ENCODE measurements at regions not wholly inside any gene's neighbourhood (a gene's known extent, or its start where the extent isn't known, plus 50 kb on each side); places are given as distances from the start of the nearest gene placed in this dataset.

GRCh38 chr6:17027441-17027840 lies 74.4 kb upstream of the STMND1 start:
- H3K27ac ChIP-seq (ENCODE audit: low read depth, low read length) = no peak overlapping the region
- peaks cover 2% of the 10 kb centered on the region for H3K27me3 ChIP-seq (ENCODE audit: control insufficient read depth, insufficient read depth, low read length)
- H3K36me3 ChIP-seq (ENCODE audit: control insufficient read depth, insufficient read depth, low read length) = no peaks in the 10 kb centered on the region
- no peak overlapping the region for H3K4me3 ChIP-seq (ENCODE audit: low read length)
- H3K4me1 ChIP-seq (ENCODE audit: control insufficient read depth, insufficient read depth, low read length) = peaks cover 4% of the 10 kb centered on the region
- H3K9ac ChIP-seq (ENCODE audit: low read length) = no peak overlapping the region

- Histone ChIP-seq H3K27me3 (ENCODE audit: control insufficient read depth, insufficient read depth, low read length) (peaks cover 2% of the 10 kb centered on the region), H3K36me3 (ENCODE audit: control insufficient read depth, insufficient read depth, low read length) (no peaks in the 10 kb centered on the region), H3K4me1 (ENCODE audit: control insufficient read depth, insufficient read depth, low read length) (no peaks in the 10 kb centered on the region), H3K4me3 (ENCODE audit: low read length) (no peak overlapping the region), H3K27ac (ENCODE audit: low read depth, low read length) (no peak overlapping the region), H3K9ac (ENCODE audit: low read length) (no peak overlapping the region)
Measured at GRCh38 chr6:17022604-17023003, 79.2 kb upstream of the STMND1 start.

- Histone ChIP-seq H3K27me3 (ENCODE audit: control insufficient read depth, insufficient read depth, low read length) (peaks cover 2% of the 10 kb centered on the region), H3K4me3 (ENCODE audit: low read length) (no peak overlapping the region), H3K36me3 (ENCODE audit: control insufficient read depth, insufficient read depth, low read length) (no peaks in the 10 kb centered on the region), H3K27ac (ENCODE audit: low read depth, low read length) (no peak overlapping the region), H3K4me1 (ENCODE audit: control insufficient read depth, insufficient read depth, low read length) (no peaks in the 10 kb centered on the region), H3K9ac (ENCODE audit: low read length) (no peak overlapping the region)
Measured at GRCh38 chr6:17021539-17021889, 80.3 kb upstream of the STMND1 start.

- H3K4me3 ChIP-seq (ENCODE audit: low read length) = no peak overlapping the region
- H3K27ac ChIP-seq (ENCODE audit: low read depth, low read length) = no peak overlapping the region
- peaks cover 2% of the 10 kb centered on the region for H3K27me3 ChIP-seq (ENCODE audit: control insufficient read depth, insufficient read depth, low read length)
- H3K4me1 ChIP-seq (ENCODE audit: control insufficient read depth, insufficient read depth, low read length) = no peaks in the 10 kb centered on the region
- no peak overlapping the region for H3K9ac ChIP-seq (ENCODE audit: low read length)
- no peaks in the 10 kb centered on the region for H3K36me3 ChIP-seq (ENCODE audit: control insufficient read depth, insufficient read depth, low read length)
Measured at GRCh38 chr6:17020889-17021538, 80.8 kb upstream of the STMND1 start.

- Histone ChIP-seq H3K4me1 (ENCODE audit: control insufficient read depth, insufficient read depth, low read length) (peaks cover 5% of the 10 kb centered on the region), H3K4me3 (ENCODE audit: low read length) (no peak overlapping the region), H3K27me3 (ENCODE audit: control insufficient read depth, insufficient read depth, low read length) (no peaks in the 10 kb centered on the region), H3K36me3 (ENCODE audit: control insufficient read depth, insufficient read depth, low read length) (no peaks in the 10 kb centered on the region), H3K27ac (ENCODE audit: low read depth, low read length) (no peak overlapping the region), H3K9ac (ENCODE audit: low read length) (no peak overlapping the region)
Measured at GRCh38 chr6:17018425-17018824, 83.4 kb upstream of the STMND1 start.

GRCh38 chr6:17017416-17017815 lies 84.4 kb upstream of the STMND1 start:
- no peak overlapping the region for H3K9ac ChIP-seq (ENCODE audit: low read length)
- peaks cover 12% of the 10 kb centered on the region for H3K4me1 ChIP-seq (ENCODE audit: control insufficient read depth, insufficient read depth, low read length)
- no peaks in the 10 kb centered on the region for H3K36me3 ChIP-seq (ENCODE audit: control insufficient read depth, insufficient read depth, low read length)
- no peak overlapping the region for H3K27ac ChIP-seq (ENCODE audit: low read depth, low read length)
- H3K27me3 ChIP-seq (ENCODE audit: control insufficient read depth, insufficient read depth, low read length) = no peaks in the 10 kb centered on the region
- H3K4me3 ChIP-seq (ENCODE audit: low read length) = no peak overlapping the region

- Histone ChIP-seq H3K9ac (ENCODE audit: low read length) (no peak overlapping the region), H3K4me3 (ENCODE audit: low read length) (peak overlapping the region; percentile 52), H3K36me3 (ENCODE audit: control insufficient read depth, insufficient read depth, low read length) (no peaks in the 10 kb centered on the region), H3K27ac (ENCODE audit: low read depth, low read length) (peak overlapping the region; percentile 35), H3K4me1 (ENCODE audit: control insufficient read depth, insufficient read depth, low read length) (peaks cover 18% of the 10 kb centered on the region), H3K27me3 (ENCODE audit: control insufficient read depth, insufficient read depth, low read length) (no peaks in the 10 kb centered on the region)
Measured at GRCh38 chr6:17015551-17016381, 86.1 kb upstream of the STMND1 start.

- no peak overlapping the region for H3K27ac ChIP-seq (ENCODE audit: low read depth, low read length)
- peaks cover 18% of the 10 kb centered on the region for H3K4me1 ChIP-seq (ENCODE audit: control insufficient read depth, insufficient read depth, low read length)
- no peak overlapping the region for H3K9ac ChIP-seq (ENCODE audit: low read length)
- H3K36me3 ChIP-seq (ENCODE audit: control insufficient read depth, insufficient read depth, low read length) = no peaks in the 10 kb centered on the region
- no peak overlapping the region for H3K4me3 ChIP-seq (ENCODE audit: low read length)
- no peaks in the 10 kb centered on the region for H3K27me3 ChIP-seq (ENCODE audit: control insufficient read depth, insufficient read depth, low read length)
Measured at GRCh38 chr6:17015144-17015543, 86.7 kb upstream of the STMND1 start.

- H3K4me3 ChIP-seq (ENCODE audit: low read length) = no peak overlapping the region
- H3K9ac ChIP-seq (ENCODE audit: low read length) = no peak overlapping the region
- peaks cover 18% of the 10 kb centered on the region for H3K4me1 ChIP-seq (ENCODE audit: control insufficient read depth, insufficient read depth, low read length)
- H3K36me3 ChIP-seq (ENCODE audit: control insufficient read depth, insufficient read depth, low read length) = no peaks in the 10 kb centered on the region
- no peaks in the 10 kb centered on the region for H3K27me3 ChIP-seq (ENCODE audit: control insufficient read depth, insufficient read depth, low read length)
- peak overlapping the region; percentile 90 for H3K27ac ChIP-seq (ENCODE audit: low read depth, low read length)
Measured at GRCh38 chr6:17013701-17014100, 88.1 kb upstream of the STMND1 start.

GRCh38 chr6:17012421-17013225 lies 89.2 kb upstream of the STMND1 start:
- Histone ChIP-seq H3K27ac (ENCODE audit: low read depth, low read length) (peak overlapping the region; percentile 90), H3K4me3 (ENCODE audit: low read length) (peak overlapping the region; percentile 45), H3K4me1 (ENCODE audit: control insufficient read depth, insufficient read depth, low read length) (peaks cover 18% of the 10 kb centered on the region), H3K9ac (ENCODE audit: low read length) (no peak overlapping the region), H3K36me3 (ENCODE audit: control insufficient read depth, insufficient read depth, low read length) (no peaks in the 10 kb centered on the region), H3K27me3 (ENCODE audit: control insufficient read depth, insufficient read depth, low read length) (no peaks in the 10 kb centered on the region)

GRCh38 chr6:17011985-17012384 lies 89.9 kb upstream of the STMND1 start:
- Histone ChIP-seq H3K27ac (ENCODE audit: low read depth, low read length) (peak overlapping the region; percentile 90), H3K4me3 (ENCODE audit: low read length) (no peak overlapping the region)

GRCh38 chr6:17007749-17008148 lies 94.1 kb upstream of the STMND1 start:
- Histone ChIP-seq H3K4me3 (ENCODE audit: low read length) (no peak overlapping the region), H3K36me3 (ENCODE audit: control insufficient read depth, insufficient read depth, low read length) (no peaks in the 10 kb centered on the region), H3K27ac (ENCODE audit: low read depth, low read length) (no peak overlapping the region), H3K4me1 (ENCODE audit: control insufficient read depth, insufficient read depth, low read length) (peaks cover 6% of the 10 kb centered on the region), H3K27me3 (ENCODE audit: control insufficient read depth, insufficient read depth, low read length) (no peaks in the 10 kb centered on the region), H3K9ac (ENCODE audit: low read length) (no peak overlapping the region)

More at GRCh38 chr6:17011985-17012384, 89.9 kb upstream of the STMND1 start:
- no peaks in the 10 kb centered on the region for H3K36me3 ChIP-seq (ENCODE audit: control insufficient read depth, insufficient read depth, low read length)
- H3K27me3 ChIP-seq (ENCODE audit: control insufficient read depth, insufficient read depth, low read length) = no peaks in the 10 kb centered on the region
- H3K4me1 ChIP-seq (ENCODE audit: control insufficient read depth, insufficient read depth, low read length) = peaks cover 18% of the 10 kb centered on the region
- H3K9ac ChIP-seq (ENCODE audit: low read length) = no peak overlapping the region
